HG03469 (cell line): ENCODE measurements at regions not wholly inside any gene's neighbourhood (a gene's known extent, or its start where the extent isn't known, plus 50 kb on each side); places are given as distances from the start of the nearest gene placed in this dataset.
"Not testable (repeated sequence)": the region's sequence is repeated elsewhere in the genome, so short reads cannot be mapped to it uniquely, and the experiment has no call there.

ENCODE experiments used
- ATAC-seq: cut with Tn5 transposase; IDR thresholded peaks from one replicate; pipeline ENCODE4 v1.9.1; 2021; ENCODE audit warnings: mild to moderate bottlenecking, moderate library complexity, moderate number of reproducible peaks; ENCODE audit not compliant: unreplicated experiment

- no peak for ATAC-seq
Measured at GRCh38 chr10:111261081-111261615, 184.3 kb downstream of the ADRA2A start.

- ATAC-seq = no peak
Measured at GRCh38 chr10:111265341-111265740, 188.5 kb downstream of the ADRA2A start.

- ATAC-seq = no peak
Measured at GRCh38 chr10:111266165-111266564, 189.3 kb downstream of the ADRA2A start.

GRCh38 chr10:111267673-111268072 is 190.8 kb downstream of the ADRA2A start:
- no peak for ATAC-seq

GRCh38 chr10:111273235-111273634 is 196.4 kb downstream of the ADRA2A start:
- no peak for ATAC-seq

- no peak for ATAC-seq
Measured at GRCh38 chr10:111273635-111274034, 196.8 kb downstream of the ADRA2A start.

- ATAC-seq = no peak
Measured at GRCh38 chr10:111275091-111275490, 198.3 kb downstream of the ADRA2A start.

GRCh38 chr10:111277661-111278060 is 200.8 kb downstream of the ADRA2A start:
- no peak for ATAC-seq

GRCh38 chr10:111278266-111278665 is 201.4 kb downstream of the ADRA2A start:
- ATAC-seq = no peak

- ATAC-seq = no peak
Measured at GRCh38 chr10:111281516-111281915, 204.7 kb downstream of the ADRA2A start.

GRCh38 chr10:111289461-111289860 is 212.6 kb downstream of the ADRA2A start:
- ATAC-seq = no peak

- no peak for ATAC-seq
Measured at GRCh38 chr10:111290649-111291048, 213.8 kb downstream of the ADRA2A start.

- no peak for ATAC-seq
Measured at GRCh38 chr10:111295788-111296187, 219.0 kb downstream of the ADRA2A start.

- ATAC-seq = no peak
Measured at GRCh38 chr10:111297351-111297848, 220.6 kb downstream of the ADRA2A start.

- no peak for ATAC-seq
Measured at GRCh38 chr10:111298031-111298430, 221.2 kb downstream of the ADRA2A start.

GRCh38 chr10:111299037-111299436 is 222.2 kb downstream of the ADRA2A start:
- ATAC-seq = no peak

- no peak for ATAC-seq
Measured at GRCh38 chr10:111303887-111304286, 227.1 kb downstream of the ADRA2A start.

- ATAC-seq = no peak
Measured at GRCh38 chr10:111316722-111317212, 239.9 kb downstream of the ADRA2A start.

- no peak for ATAC-seq
Measured at GRCh38 chr10:111319866-111320265, 243.0 kb downstream of the ADRA2A start.

- ATAC-seq = no peak
Measured at GRCh38 chr10:111323389-111323966, 246.6 kb downstream of the ADRA2A start.

GRCh38 chr10:111332174-111332573 is 255.3 kb downstream of the ADRA2A start:
- not testable (repeated sequence) for ATAC-seq

GRCh38 chr10:111335826-111336225 is 259.0 kb downstream of the ADRA2A start:
- no peak for ATAC-seq

- ATAC-seq = no peak
Measured at GRCh38 chr10:111338035-111338434, 261.2 kb downstream of the ADRA2A start.
